SK-N-SH treated with all-trans-retinoic acid at 6 μM for 48 hours (cell line): ENCODE measurements at regions not wholly inside any gene's neighbourhood (a gene's known extent, or its start where the extent isn't known, plus 50 kb on each side); places are given as distances from the start of the nearest gene placed in this dataset.

Source experiments
- ATAC-seq: fragments of 200-7000 bp; cut with Tn5 transposase; 3 replicates; pipeline ENCODE4 v1.9.1; 2020; ENCODE audit warnings: mild to moderate bottlenecking, moderate library complexity
- ARNTL ChIP-seq: fragments of 450-650 bp; formaldehyde crosslinking; IDR thresholded peaks from 2 replicates; pipeline ENCODE4 v1.5.0; 2020; ENCODE audit warnings: low read depth, mild to moderate bottlenecking, moderate library complexity, borderline replicate concordance
- BACH2 ChIP-seq: fragments of 250-450 bp; sonication (Bioruptor Pico); IDR thresholded peaks from 2 replicates; pipeline ENCODE4 v1.9.0; 2021; ENCODE audit warnings: mild to moderate bottlenecking, borderline replicate concordance
- CREB5 ChIP-seq: fragments of 250-450 bp; sonication (Bioruptor Pico); IDR thresholded peaks from 2 replicates; pipeline ENCODE4 v1.5.1; 2020; ENCODE audit warnings: low read depth, mild to moderate bottlenecking, moderate library complexity
- CSDC2 ChIP-seq: fragments of 250-450 bp; sonication (Bioruptor Pico); IDR thresholded peaks from 2 replicates; pipeline ENCODE4 v1.5.0; 2020; ENCODE audit warnings: mild to moderate bottlenecking, moderate library complexity
- CSRNP3 ChIP-seq: fragments of 250-450 bp; sonication (Bioruptor Pico); IDR thresholded peaks from 2 replicates; pipeline ENCODE4 v1.5.1; 2021; ENCODE audit warnings: mild to moderate bottlenecking, moderate library complexity
- ESRRG ChIP-seq: fragments of 250-450 bp; sonication (Bioruptor Pico); IDR thresholded peaks from 2 replicates; pipeline ENCODE4 v1.6.1; 2021; ENCODE audit warnings: mild to moderate bottlenecking
- GLIS3 ChIP-seq: fragments of 250-450 bp; sonication (Bioruptor Pico); IDR thresholded peaks from 2 replicates; pipeline ENCODE4 v1.5.0; 2020; ENCODE audit warnings: mild to moderate bottlenecking, moderate library complexity
- ISL1 ChIP-seq: fragments of 250-450 bp; sonication (Bioruptor Pico); IDR thresholded peaks from 2 replicates; pipeline ENCODE4 v2.1.2; 2022; ENCODE audit warnings: mild to moderate bottlenecking, moderate library complexity
- PATZ1 ChIP-seq: fragments of 250-450 bp; sonication (Bioruptor Pico); IDR thresholded peaks from 2 replicates; pipeline ENCODE4 v1.8.0; 2020; ENCODE audit warnings: mild to moderate bottlenecking, moderate library complexity, borderline replicate concordance
- POU6F1 ChIP-seq: fragments of 250-450 bp; sonication (Bioruptor Pico); IDR thresholded peaks from 2 replicates; pipeline ENCODE4 v1.8.0; 2021; ENCODE audit warnings: low read depth, mild to moderate bottlenecking, moderate library complexity, borderline replicate concordance
- PPARA ChIP-seq: fragments of 250-450 bp; sonication (Bioruptor Pico); IDR thresholded peaks from 2 replicates; pipeline ENCODE4 v1.5.0; 2020; ENCODE audit warnings: mild to moderate bottlenecking, borderline replicate concordance
- RARB ChIP-seq: fragments of 250-450 bp; sonication (Bioruptor Pico); IDR thresholded peaks from 2 replicates; pipeline ENCODE4 v1.8.0; 2021; ENCODE audit warnings: mild to moderate bottlenecking, moderate library complexity
- SNAI2 ChIP-seq: fragments of 250-450 bp; sonication (Bioruptor Pico); IDR thresholded peaks from 2 replicates; pipeline ENCODE4 v1.5.0; 2020; ENCODE audit warnings: mild to moderate bottlenecking, moderate library complexity
- TCF4 ChIP-seq: fragments of 250-450 bp; sonication (Bioruptor Pico); IDR thresholded peaks from 2 replicates; pipeline ENCODE4 v1.8.0; 2021; ENCODE audit warnings: mild to moderate bottlenecking, moderate library complexity, borderline replicate concordance
- TOX ChIP-seq: fragments of 250-450 bp; sonication (Bioruptor Pico); IDR thresholded peaks from 2 replicates; pipeline ENCODE4 v1.8.0; 2021; ENCODE audit warnings: mild to moderate bottlenecking, moderate library complexity, borderline replicate concordance
- TSHZ2 ChIP-seq: fragments of 250-450 bp; sonication (Bioruptor Pico); IDR thresholded peaks from 2 replicates; pipeline ENCODE4 v1.5.0; 2020; ENCODE audit warnings: mild to moderate bottlenecking, moderate library complexity
- ZC3H10 ChIP-seq: fragments of 250-450 bp; sonication (Bioruptor Pico); IDR thresholded peaks from 2 replicates; pipeline ENCODE4 v1.5.1; 2021; ENCODE audit warnings: mild to moderate bottlenecking, moderate library complexity
- ZFP3 ChIP-seq: fragments of 250-450 bp; sonication (Bioruptor Pico); IDR thresholded peaks from 2 replicates; pipeline ENCODE4 v1.5.0; 2020; ENCODE audit warnings: mild to moderate bottlenecking, moderate library complexity
- ZFP30 ChIP-seq: fragments of 450-650 bp; formaldehyde crosslinking; IDR thresholded peaks from 2 replicates; pipeline ENCODE4 v1.5.0; 2022; ENCODE audit warnings: mild to moderate bottlenecking, moderate library complexity
- ZNF565 ChIP-seq: fragments of 450-650 bp; formaldehyde crosslinking; conservative IDR thresholded peaks from 2 replicates; pipeline ENCODE4 v1.5.0; 2020; ENCODE audit warnings: low read depth, mild to moderate bottlenecking, moderate library complexity
- ZNF70 ChIP-seq: fragments of 450-650 bp; formaldehyde crosslinking; IDR thresholded peaks from 2 replicates; pipeline ENCODE4 v1.5.0; 2020; ENCODE audit warnings: mild to moderate bottlenecking, moderate library complexity

- no peak for TF ChIP-seq ISL1 (CRISPR knock-in tag)
- TF ChIP-seq TCF4: no peak
- no peak for TF ChIP-seq ZC3H10 (CRISPR knock-in tag)
- no peak for TF ChIP-seq ESRRG (CRISPR knock-in tag)
- no peak for TF ChIP-seq POU6F1 (CRISPR knock-in tag)
- no peak for TF ChIP-seq BACH2 (CRISPR knock-in tag)
- TF ChIP-seq SNAI2: no peak
- TF ChIP-seq ZFP3 (CRISPR knock-in tag): no peak
- no peak for TF ChIP-seq PPARA (CRISPR knock-in tag)
- no peak for TF ChIP-seq ZNF565
- TF ChIP-seq CREB5 (CRISPR knock-in tag): no peak
- TF ChIP-seq ZFP30 (CRISPR knock-in tag): no peak
- no peak for ATAC-seq
These were observed 240.5 kb downstream of the SEC14L1 start for GRCh38 chr17:77381185-77381700.

GRCh38 chr17:77381731-77382130 is 241.0 kb downstream of the SEC14L1 start:
- TF ChIP-seq ESRRG (CRISPR knock-in tag) (no peak), ZFP3 (CRISPR knock-in tag) (peak; percentile 95)
- TF ChIP-seq, all 23 proteins: peak for 1
- ATAC-seq: no peak

- no peak for TF ChIP-seq RARB
- TF ChIP-seq CSRNP3: no peak
- no peak for TF ChIP-seq ZFP30 (CRISPR knock-in tag)
These were observed 241.7 kb downstream of the SEC14L1 start for GRCh38 chr17:77382356-77382911.

GRCh38 chr17:77382966-77383612 is 242.3 kb downstream of the SEC14L1 start:
- ATAC-seq: no peak
- TF ChIP-seq ZNF70 (no peak), CSDC2 (CRISPR knock-in tag) (no peak), ZFP3 (CRISPR knock-in tag) (no peak), PPARA (CRISPR knock-in tag) (no peak), RARB (no peak), ESRRG (CRISPR knock-in tag) (no peak), PATZ1 (CRISPR knock-in tag) (no peak)
- TF ChIP-seq, all 23 proteins: peak for 0

More at GRCh38 chr17:77382356-77382911, 241.7 kb downstream of the SEC14L1 start:
- no peak for ATAC-seq

- TF ChIP-seq PPARA (CRISPR knock-in tag): no peak
- TF ChIP-seq BACH2 (CRISPR knock-in tag): no peak
- TF ChIP-seq ARNTL (CRISPR knock-in tag): no peak
- TF ChIP-seq ZNF70: no peak
- no peak for TF ChIP-seq ZFP30 (CRISPR knock-in tag)
- no peak for TF ChIP-seq TSHZ2 (CRISPR knock-in tag)
- TF ChIP-seq TOX (CRISPR knock-in tag): no peak
- TF ChIP-seq ESRRG (CRISPR knock-in tag): no peak
- TF ChIP-seq ZFP3 (CRISPR knock-in tag): no peak
- no peak for TF ChIP-seq CSRNP3
- no peak for TF ChIP-seq GLIS3 (CRISPR knock-in tag)
- no peak for ATAC-seq
These were observed 243.1 kb downstream of the SEC14L1 start for GRCh38 chr17:77383613-77384608.
